GM18502 (cell line): ENCODE measurements at regions not wholly inside any gene's neighbourhood (a gene's known extent, or its start where the extent isn't known, plus 50 kb on each side); places are given as distances from the start of the nearest gene placed in this dataset.
A peak's percentile ranks its signal among the peaks of the same experiment; 100 is the strongest.
"Not testable (repeated sequence)": the region's sequence is repeated elsewhere in the genome, so short reads cannot be mapped to it uniquely, and the experiment has no call there.

ENCODE experiments used
- ATAC-seq: cut with Tn5 transposase; IDR thresholded peaks from one replicate; pipeline ENCODE4 v1.9.1; 2021; ENCODE audit warnings: mild to moderate bottlenecking; ENCODE audit not compliant: unreplicated experiment, poor library complexity

- ATAC-seq: no peak
These were observed 344.1 kb downstream of the CDC5L start for GRCh38 chr6:44731485-44732095.

DNA sequence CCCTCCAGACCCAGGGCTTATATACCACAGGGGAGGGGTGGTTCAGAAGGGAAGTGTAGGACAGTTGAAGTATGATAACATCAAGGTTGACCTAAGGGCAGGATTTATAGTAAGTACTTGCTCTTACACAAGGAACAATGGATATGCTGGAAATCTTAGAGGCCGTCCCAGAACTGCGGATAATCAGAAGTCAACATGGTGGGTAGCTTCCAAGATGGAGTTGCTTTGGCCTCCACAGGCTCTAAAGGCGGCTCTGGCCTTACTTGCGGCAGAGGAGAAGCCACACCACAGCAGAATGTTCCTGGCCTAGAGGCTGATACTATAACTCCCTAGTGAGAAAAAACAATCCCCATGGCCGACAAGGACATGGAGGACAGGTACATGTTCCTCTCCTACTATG, 344.7 kb downstream of the CDC5L start:
- ATAC-seq: no peak

GRCh38 chr6:44733126-44733525, 345.6 kb downstream of the CDC5L start:
- no peak for ATAC-seq

- ATAC-seq: no peak
These were observed 346.4 kb downstream of the CDC5L start for GRCh38 chr6:44733868-44734267.

DNA sequence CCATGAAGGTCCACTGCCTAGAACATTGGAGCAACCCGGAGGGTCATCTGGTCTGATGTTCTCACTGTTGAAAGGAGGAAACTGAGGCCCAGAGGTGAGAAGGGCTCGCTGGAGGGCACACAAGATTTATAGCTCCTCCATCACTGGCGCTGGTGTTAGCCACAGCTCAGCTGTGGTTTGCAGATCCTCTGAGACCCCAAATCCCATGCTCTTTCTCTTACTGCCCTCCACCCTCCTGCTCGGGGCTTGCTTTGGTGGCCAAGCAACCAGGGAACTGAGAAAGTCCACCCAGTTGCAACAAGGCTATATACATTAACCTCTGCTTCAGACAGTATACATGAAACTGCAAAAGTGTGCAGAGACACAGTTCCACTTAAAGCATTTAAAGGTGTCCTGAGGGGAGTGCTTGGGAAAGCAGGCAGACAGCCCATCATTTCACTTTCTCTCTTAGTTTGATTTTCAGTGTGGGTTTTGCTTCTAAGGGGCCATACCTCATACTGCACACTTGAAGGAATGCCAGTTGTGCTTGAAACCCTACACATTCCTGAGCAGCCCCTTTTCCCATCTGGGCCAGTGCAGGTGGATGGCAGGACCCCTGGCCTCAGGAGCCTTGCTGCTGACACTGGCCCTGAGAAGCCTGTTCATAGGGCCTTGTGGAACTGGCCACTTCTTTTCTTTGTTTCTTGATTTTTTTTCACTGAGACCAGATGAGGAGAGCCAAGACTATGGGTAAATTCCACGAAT, 347.6 kb downstream of the CDC5L start:
- ATAC-seq: peak; percentile 12

DNA sequence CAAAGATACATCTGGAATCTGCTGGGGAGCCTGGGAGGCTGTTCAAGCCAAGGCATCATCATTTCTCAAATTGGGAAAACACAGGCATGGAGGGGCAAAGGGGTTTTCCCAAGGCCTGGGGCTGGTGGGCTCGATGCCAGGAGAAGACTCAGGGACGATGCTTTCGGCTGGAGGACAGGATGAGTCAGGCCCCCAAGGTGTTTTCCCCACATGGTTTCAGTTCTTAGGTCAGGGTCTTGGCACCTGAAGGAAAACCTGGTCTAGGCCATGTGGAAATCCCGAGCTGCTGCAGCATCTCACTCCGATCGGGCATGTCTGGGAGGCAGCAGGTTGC, 348.1 kb downstream of the CDC5L start:
- ATAC-seq: peak; percentile 64

DNA sequence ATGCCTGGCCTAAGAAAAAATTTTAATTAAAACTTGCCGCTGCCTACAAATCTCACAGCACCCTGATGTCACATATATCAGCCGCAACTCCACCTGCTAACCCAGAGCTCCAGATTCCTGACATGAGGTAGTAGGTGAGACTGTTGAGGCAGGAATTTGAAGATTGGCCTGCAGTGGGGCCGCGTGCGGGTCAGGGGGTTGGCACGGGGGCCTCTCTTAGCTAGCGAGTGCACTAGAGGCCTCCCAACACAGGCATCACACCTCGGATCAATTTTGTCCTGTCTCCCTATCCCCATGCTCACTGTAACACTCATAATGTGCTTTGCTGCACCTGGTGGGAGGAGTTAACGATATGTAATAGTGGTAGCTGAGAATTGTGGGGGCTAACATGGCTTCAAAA, 349.8 kb downstream of the CDC5L start:
- ATAC-seq: no peak

DNA sequence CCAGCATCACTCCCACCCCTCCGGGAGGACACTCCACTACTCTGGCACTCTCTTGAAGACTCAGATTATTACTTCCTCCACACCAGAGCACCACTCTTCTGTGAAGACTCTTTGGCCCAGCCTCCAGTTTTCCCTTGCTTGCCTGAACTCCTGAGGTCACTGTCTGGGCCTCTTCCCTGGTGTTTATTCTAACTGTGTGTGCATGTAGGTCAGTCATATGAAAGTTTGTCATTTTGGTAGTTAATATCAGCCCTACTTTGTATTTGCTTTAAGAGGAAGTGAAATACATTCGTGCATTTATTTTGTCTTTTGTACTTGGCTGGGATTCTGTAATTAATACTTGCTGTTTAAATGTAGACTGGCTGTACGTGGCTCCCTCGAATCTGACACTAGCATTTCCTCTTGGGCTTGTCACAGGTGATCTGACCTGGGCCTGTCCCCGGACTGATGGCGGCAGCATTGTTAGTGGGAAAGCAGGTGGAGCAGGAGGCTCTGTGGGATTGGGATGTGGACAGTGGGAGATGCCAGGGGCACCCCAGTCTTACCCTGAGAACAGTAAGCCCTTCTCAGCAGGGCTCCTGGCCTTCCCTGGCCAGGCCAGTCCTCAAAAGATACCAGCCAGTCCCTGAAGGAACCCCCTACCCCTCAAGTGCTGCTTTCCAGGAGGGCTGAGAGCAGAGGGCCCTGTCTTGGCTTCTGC, 350.5 kb downstream of the CDC5L start:
- ATAC-seq: no peak

- peak; percentile 41 for ATAC-seq
These were observed 351.2 kb downstream of the CDC5L start for GRCh38 chr6:44738601-44739146.

GRCh38 chr6:44739181-44739580, 351.7 kb downstream of the CDC5L start:
- ATAC-seq: no peak

DNA sequence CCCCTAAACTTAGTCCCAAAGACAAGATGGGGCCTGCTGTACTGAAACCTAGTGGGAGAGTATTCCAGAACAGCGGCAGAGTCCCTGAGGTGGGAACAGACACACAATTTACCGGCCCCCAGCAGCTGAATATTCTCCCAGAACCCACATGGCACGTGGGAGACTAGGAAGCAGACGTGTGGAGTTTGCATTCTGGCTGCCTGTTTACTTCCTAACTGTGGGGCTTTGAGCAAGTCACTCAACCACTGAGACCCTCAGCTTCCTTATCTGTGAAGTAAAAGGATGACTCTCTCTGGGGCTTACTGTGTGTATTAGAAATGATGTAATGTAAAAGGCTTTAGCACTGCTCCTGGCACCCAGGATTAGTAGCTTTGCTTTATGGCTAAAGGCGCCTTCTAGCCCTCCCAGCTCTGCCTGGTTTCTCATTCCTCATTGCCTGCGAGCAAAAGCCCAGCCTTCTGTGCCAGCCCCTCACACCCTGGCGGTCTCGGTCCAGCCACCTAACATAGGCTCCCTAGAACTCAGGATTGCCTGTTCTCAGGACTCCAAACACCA, 353.1 kb downstream of the CDC5L start:
- no peak for ATAC-seq

DNA sequence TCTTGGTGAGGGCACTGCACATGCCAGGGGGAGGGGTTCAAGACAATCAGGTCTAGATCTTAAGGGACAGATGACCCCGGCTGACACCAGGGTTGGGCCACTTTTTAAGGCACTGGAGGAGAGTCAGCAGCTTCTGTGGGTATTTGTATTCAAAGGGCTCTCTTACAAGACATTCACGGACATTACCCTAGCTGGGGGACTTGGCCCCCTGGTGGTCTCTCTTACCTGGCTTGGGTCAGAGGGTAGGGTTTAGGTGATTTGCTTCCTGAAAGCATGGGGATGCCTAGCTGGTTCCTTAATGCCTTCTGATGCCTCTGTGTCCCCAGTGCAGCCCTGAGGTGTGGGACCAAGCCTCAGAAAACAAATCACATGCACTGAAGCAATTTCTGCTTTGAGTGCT, 354.7 kb downstream of the CDC5L start:
- ATAC-seq: no peak

DNA sequence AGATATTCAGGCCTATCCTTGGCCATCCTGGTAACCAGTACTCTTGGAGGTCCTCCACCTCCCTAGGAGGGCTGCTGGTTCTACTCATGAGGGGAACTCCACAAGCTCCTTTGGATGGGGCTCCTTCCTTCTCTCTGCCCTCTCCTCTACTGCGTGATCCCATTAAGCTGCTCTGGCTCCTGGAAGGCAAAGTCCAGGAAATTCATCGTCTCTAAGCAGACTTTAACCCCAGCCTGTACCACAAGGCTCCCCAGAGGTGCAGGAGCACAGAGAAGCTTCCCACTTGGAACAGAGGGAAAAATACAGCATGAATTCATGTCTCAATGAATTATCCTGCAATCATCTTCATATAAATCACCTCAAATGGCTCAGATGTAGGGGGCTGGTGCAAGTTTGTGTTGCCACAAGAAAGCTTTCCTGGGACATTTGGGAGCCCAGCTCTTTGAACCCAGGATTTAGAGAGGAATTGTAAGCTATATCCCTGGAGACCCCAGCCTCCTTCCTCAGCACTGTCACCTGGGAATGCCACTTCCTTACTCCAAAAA, 355.4 kb downstream of the CDC5L start:
- ATAC-seq: no peak

DNA sequence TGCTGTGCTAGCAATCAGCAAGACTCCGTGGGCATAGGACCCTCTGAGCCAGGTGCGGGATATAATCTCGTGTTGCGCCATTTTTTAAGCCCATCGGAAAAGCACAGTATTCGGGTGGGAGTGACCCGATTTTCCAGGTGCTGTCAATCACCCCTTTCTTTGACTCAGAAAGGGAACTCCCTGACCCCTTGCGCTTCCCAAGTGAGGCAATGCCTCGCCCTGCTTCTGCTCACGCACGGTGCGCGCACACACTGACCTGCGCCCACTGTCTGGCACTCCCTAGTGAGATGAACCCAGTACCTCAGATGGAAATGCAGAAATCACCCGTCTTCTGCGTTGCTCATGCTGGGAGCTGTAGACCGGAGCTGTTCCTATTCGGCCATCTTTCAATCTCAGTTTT, 372.6 kb downstream of the CDC5L start:
- not testable (repeated sequence) for ATAC-seq

GRCh38 chr6:44761046-44761445, 373.5 kb downstream of the CDC5L start:
- ATAC-seq: no peak

DNA sequence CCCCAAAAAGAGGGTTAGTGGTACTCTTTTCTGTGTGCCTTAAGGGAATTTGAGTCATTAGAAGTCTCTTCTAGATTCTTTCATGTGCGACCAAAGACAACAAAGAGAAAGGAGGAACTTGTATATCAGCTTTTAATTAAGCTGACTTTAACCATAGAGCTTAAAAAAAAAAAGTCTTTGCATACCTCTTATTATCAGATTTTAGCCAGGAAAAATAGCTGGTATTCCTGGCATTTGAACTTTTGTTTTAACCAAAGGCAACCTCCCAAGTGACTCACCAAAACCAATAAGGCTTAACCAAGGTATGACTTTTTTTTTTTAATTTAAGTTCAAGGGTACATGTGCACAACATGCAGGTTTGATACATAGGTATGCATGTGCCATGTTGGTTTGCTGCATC, 375.0 kb downstream of the CDC5L start:
- no peak for ATAC-seq

GRCh38 chr6:44771647-44772415, 384.3 kb downstream of the CDC5L start:
- ATAC-seq: no peak

GRCh38 chr6:44772838-44773237, 385.3 kb downstream of the CDC5L start:
- no peak for ATAC-seq

DNA sequence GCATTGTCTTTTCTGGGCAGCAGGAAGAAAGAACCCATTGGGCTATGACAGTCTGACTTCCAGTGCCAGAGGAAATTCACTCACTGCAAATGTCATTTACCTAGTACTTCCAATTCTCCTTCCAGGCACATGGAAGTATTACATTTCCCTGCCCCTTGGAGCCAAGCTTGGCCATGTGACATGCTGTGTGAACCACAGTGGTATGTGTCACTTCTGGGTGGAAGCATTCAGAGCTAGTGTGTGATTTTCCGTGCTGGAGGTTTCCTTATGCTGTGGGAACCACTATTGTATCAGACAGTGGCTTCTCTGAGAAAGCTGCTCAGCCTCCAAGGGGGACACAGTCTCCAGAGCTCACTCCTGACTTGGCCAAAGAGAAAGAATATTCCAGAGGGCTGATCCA, 387.6 kb downstream of the CDC5L start:
- no peak for ATAC-seq

- no peak for ATAC-seq
These were observed 388.8 kb downstream of the CDC5L start for GRCh38 chr6:44776344-44776743.
